ENCODE measurements at regions not wholly inside any gene's neighbourhood (a gene's known extent, or its start where the extent isn't known, plus 50 kb on each side); places are given as distances from the start of the nearest gene placed in this dataset.

DNA sequence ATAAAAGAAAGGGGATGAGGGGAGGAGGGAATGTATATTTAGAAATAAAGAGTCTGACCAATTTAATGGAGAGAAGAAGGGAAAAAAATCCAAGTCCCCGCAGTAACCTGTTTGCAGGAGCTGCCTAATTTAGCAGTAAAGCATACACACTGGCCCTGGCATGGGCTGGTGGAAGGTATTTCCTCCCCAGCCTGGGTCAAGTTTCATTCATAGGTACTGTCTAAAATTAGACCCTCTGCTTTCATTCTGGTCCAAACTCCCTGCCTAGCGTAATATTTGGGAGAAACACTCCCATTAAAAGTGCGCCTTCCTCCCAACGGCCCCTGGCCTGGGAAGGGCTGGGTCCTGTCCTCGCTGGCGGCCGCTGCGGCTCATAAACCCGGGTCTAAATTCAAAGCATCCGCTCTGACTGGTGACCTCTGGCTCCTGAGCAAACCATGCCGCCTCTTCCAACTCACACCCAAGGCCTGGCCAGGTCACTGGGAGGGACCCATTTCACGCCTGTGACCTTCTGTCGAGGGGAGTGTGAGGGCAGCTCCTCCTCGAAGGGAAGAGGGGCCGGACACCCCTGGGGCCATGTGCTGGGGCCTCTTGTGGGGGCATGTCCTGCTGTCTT lies 123.2 kb downstream of the FGF18 start:
- ChIA-PET POLR2A (no interaction called here), CTCF (ENCODE audit: unreplicated experiment) (no interaction called here)
- H2AFZ ChIP-seq (ENCODE audit: low read length) = no peak overlapping the region
- BruUV-seq (replicated peaks) = no TSS peak
- TF ChIP-seq, protein P1, sequence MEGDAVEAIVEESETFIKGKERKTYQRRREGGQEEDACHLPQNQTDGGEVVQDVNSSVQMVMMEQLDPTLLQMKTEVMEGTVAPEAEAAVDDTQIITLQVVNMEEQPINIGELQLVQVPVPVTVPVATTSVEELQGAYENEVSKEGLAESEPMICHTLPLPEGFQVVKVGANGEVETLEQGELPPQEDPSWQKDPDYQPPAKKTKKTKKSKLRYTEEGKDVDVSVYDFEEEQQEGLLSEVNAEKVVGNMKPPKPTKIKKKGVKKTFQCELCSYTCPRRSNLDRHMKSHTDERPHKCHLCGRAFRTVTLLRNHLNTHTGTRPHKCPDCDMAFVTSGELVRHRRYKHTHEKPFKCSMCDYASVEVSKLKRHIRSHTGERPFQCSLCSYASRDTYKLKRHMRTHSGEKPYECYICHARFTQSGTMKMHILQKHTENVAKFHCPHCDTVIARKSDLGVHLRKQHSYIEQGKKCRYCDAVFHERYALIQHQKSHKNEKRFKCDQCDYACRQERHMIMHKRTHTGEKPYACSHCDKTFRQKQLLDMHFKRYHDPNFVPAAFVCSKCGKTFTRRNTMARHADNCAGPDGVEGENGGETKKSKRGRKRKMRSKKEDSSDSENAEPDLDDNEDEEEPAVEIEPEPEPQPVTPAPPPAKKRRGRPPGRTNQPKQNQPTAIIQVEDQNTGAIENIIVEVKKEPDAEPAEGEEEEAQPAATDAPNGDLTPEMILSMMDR (conservative IDR thresholded peaks at IDR 0.05; ENCODE audit: low read length) = no peak
- no peak for TF ChIP-seq EZH2phosphoT487 (IDR thresholded peaks at IDR 0.05; ENCODE audit: borderline replicate concordance, low read depth, low read length)
- H3K27ac ChIP-seq (ENCODE audit: low read depth, low read length, poor library complexity, severe bottlenecking) = no peak overlapping the region
- no peak overlapping the region for H3K4me3 ChIP-seq (ENCODE audit: low read depth, low read length, poor library complexity, severe bottlenecking)
- no peaks in the 10 kb centered on the region for H3K4me1 ChIP-seq (ENCODE audit: insufficient read depth, low read length, poor library complexity, severe bottlenecking)
- intact Hi-C loops (cut with micrococcal nuclease; ENCODE audit: unreplicated experiment) = no loop called here
- H3K79me2 ChIP-seq (ENCODE audit: insufficient read depth, low read depth, low read length) = no peaks in the 10 kb centered on the region
- H3K9me2 ChIP-seq (ENCODE audit: insufficient read depth, low read length) = no peaks in the 10 kb centered on the region
- no peaks in the 10 kb centered on the region for H3K9me3 ChIP-seq (ENCODE audit: low read length)
- H3K36me3 ChIP-seq (ENCODE audit: insufficient read depth, low read length) = no peaks in the 10 kb centered on the region
- no peaks in the 10 kb centered on the region for H4K20me1 ChIP-seq (ENCODE audit: insufficient read depth, low read length)
- H3K4me2 ChIP-seq (ENCODE audit: low read length) = no peak overlapping the region
- DNase-seq (ENCODE audit: low spot score) = no peak

DNA sequence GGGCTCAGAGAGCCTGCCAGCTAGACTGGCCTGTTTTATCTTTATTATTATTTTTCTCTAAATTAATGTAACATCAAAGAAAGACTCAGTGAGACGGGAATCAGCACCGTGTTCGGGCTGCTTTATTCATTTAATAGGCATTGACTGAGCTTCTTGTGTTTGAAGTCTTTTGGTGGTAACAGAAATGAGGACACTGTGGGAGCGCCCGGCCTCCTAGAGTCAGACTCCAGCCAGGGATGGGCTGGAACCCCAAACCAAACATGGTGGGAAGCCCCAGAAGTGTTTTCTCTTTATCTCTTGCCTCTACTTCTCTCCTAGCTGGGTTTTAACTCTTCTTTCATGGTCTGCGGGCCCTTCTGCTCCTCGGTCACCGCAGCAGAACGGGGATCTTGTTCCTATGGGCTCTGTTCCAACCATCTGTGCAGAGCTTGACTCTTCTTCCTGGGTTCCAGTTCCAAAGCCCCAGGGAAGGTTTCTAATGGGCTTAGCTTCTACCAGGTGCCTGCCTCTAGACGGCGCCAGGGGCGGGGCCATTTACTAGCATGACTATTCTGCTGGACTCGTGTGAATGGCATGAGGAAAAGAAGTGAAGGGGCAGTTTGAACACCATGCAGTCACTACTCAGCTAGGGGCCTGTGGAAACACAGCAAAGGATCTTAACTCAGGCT lies 123.8 kb downstream of the FGF18 start:
- H3K79me2 ChIP-seq (ENCODE audit: insufficient read depth, low read depth, low read length) = no peaks in the 10 kb centered on the region
- no peaks in the 10 kb centered on the region for H4K20me1 ChIP-seq (ENCODE audit: insufficient read depth, low read length)
- DNase-seq (ENCODE audit: low spot score) = no peak
- no peak overlapping the region for H2AFZ ChIP-seq (ENCODE audit: low read length)
- no peaks in the 10 kb centered on the region for H3K36me3 ChIP-seq (ENCODE audit: insufficient read depth, low read length)
- no peak overlapping the region for H3K27ac ChIP-seq (ENCODE audit: low read depth, low read length, poor library complexity, severe bottlenecking)
- H3K4me2 ChIP-seq (ENCODE audit: low read length) = no peak overlapping the region
- no peaks in the 10 kb centered on the region for H3K9me3 ChIP-seq (ENCODE audit: low read length)
- H3K9me2 ChIP-seq (ENCODE audit: insufficient read depth, low read length) = no peaks in the 10 kb centered on the region
- no TSS peak for BruUV-seq (replicated peaks)
- ChIA-PET CTCF (ENCODE audit: unreplicated experiment) (no interaction called here), POLR2A (no interaction called here)
- no peaks in the 10 kb centered on the region for H3K4me1 ChIP-seq (ENCODE audit: insufficient read depth, low read length, poor library complexity, severe bottlenecking)
- intact Hi-C loops (cut with micrococcal nuclease; ENCODE audit: unreplicated experiment) = no loop called here
- H3K4me3 ChIP-seq (ENCODE audit: low read depth, low read length, poor library complexity, severe bottlenecking) = no peak overlapping the region
- TF ChIP-seq, protein P1 (conservative IDR thresholded peaks at IDR 0.05; ENCODE audit: low read length) = no peak
- no peak for TF ChIP-seq EZH2phosphoT487 (IDR thresholded peaks at IDR 0.05; ENCODE audit: borderline replicate concordance, low read depth, low read length)

Measured in OCI-LY7 (cell line).